Cardiac muscle cell (in vitro differentiated cells and primary cell): ENCODE measurements at regions not wholly inside any gene's neighbourhood (a gene's known extent, or its start where the extent isn't known, plus 50 kb on each side); places are given as distances from the start of the nearest gene placed in this dataset.

Source experiments
- DNase-seq, 2 donors: peaks; one replicate each; pipeline versions ENCODE4 v3.0.0 to v3.0.0-alpha.2; 2010 to 2017; ENCODE audit warnings: low read depth in 1 of 2, low spot score in 1 of 2
- H3K27ac ChIP-seq: fragments of 200-600 bp; sonication (generic); 2 replicates; pipeline ENCODE4 v1.5.1; 2016
- H3K27me3 ChIP-seq: fragments of 200-600 bp; sonication (generic); 2 replicates; pipeline ENCODE4 v1.6.0; 2016; ENCODE audit warnings: control low read depth
- H3K36me3 ChIP-seq: fragments of 200-600 bp; sonication (generic); 2 replicates; pipeline ENCODE4 v1.5.1; 2016; ENCODE audit warnings: control low read depth
- H3K4me1 ChIP-seq: fragments of 200-600 bp; sonication (generic); 2 replicates; pipeline ENCODE4 v1.8.1; 2017; ENCODE audit warnings: low read depth, mild to moderate bottlenecking, mixed run types
- H3K4me3 ChIP-seq: fragments of 200-600 bp; sonication (generic); 2 replicates; pipeline ENCODE4 v1.5.1; 2016; ENCODE audit warnings: mild to moderate bottlenecking
- H3K9me3 ChIP-seq: fragments of 200-600 bp; sonication (generic); 2 replicates; pipeline ENCODE4 v1.5.1; 2017; ENCODE audit warnings: low read depth, mild to moderate bottlenecking, control low read depth
- CTCF ChIP-seq: IDR thresholded peaks from 2 replicates; pipeline ENCODE4 v1.5.1; 2012; ENCODE audit warnings: low read depth, mild to moderate bottlenecking, low read length

- H3K4me1 ChIP-seq: no peaks in the 10 kb centered on the region
- H3K27me3 ChIP-seq: no peaks in the 10 kb centered on the region
- H3K4me3 ChIP-seq: no peak overlapping the region
- no peak for TF ChIP-seq CTCF
- H3K9me3 ChIP-seq: no peaks in the 10 kb centered on the region
- no peak for DNase-seq
- no peaks in the 10 kb centered on the region for H3K36me3 ChIP-seq
- H3K27ac ChIP-seq: no peak overlapping the region
These were observed 246.6 kb upstream of the CSF3R start for GRCh38 chr1:36729289-36729688.

GRCh38 chr1:36728846-36729245, 246.1 kb upstream of the CSF3R start:
- no peaks in the 10 kb centered on the region for H3K27me3 ChIP-seq
- no peak for DNase-seq
- H3K27ac ChIP-seq: no peak overlapping the region
- no peaks in the 10 kb centered on the region for H3K9me3 ChIP-seq
- H3K4me1 ChIP-seq: no peaks in the 10 kb centered on the region
- H3K36me3 ChIP-seq: no peaks in the 10 kb centered on the region
- TF ChIP-seq CTCF: no peak
- H3K4me3 ChIP-seq: no peak overlapping the region

- H3K4me3 ChIP-seq: no peak overlapping the region
These were observed 245.3 kb upstream of the CSF3R start for GRCh38 chr1:36728051-36728450.

GRCh38 chr1:36725151-36725550, 242.4 kb upstream of the CSF3R start:
- H3K4me3 ChIP-seq: no peak overlapping the region
- no peak for TF ChIP-seq CTCF
- H3K27me3 ChIP-seq: no peaks in the 10 kb centered on the region
- H3K4me1 ChIP-seq: no peaks in the 10 kb centered on the region
- no peak overlapping the region for H3K27ac ChIP-seq
- no peaks in the 10 kb centered on the region for H3K36me3 ChIP-seq
- DNase-seq: no peak
- no peaks in the 10 kb centered on the region for H3K9me3 ChIP-seq

More at GRCh38 chr1:36728051-36728450, 245.3 kb upstream of the CSF3R start:
- Histone ChIP-seq H3K9me3 (no peaks in the 10 kb centered on the region), H3K27ac (no peak overlapping the region), H3K4me1 (no peaks in the 10 kb centered on the region), H3K27me3 (no peaks in the 10 kb centered on the region), H3K36me3 (no peaks in the 10 kb centered on the region)
- no peak for DNase-seq
- TF ChIP-seq CTCF: no peak

GRCh38 chr1:36723813-36724212, 241.1 kb upstream of the CSF3R start:
- Histone ChIP-seq H3K27me3 (no peaks in the 10 kb centered on the region), H3K36me3 (no peaks in the 10 kb centered on the region), H3K4me3 (no peak overlapping the region), H3K9me3 (no peaks in the 10 kb centered on the region), H3K27ac (no peak overlapping the region), H3K4me1 (no peaks in the 10 kb centered on the region)
- no peak for DNase-seq
- no peak for TF ChIP-seq CTCF

- Histone ChIP-seq H3K4me1 (no peaks in the 10 kb centered on the region), H3K27me3 (no peaks in the 10 kb centered on the region), H3K27ac (no peak overlapping the region), H3K36me3 (no peaks in the 10 kb centered on the region), H3K4me3 (no peak overlapping the region), H3K9me3 (no peaks in the 10 kb centered on the region)
- DNase-seq: no peak
- no peak for TF ChIP-seq CTCF
These were observed 240.2 kb upstream of the CSF3R start for GRCh38 chr1:36722871-36723270.
